NCI-H1105 treated with DMSO at 0.1 percent for 48 hours (cell line): ENCODE measurements at regions not wholly inside any gene's neighbourhood (a gene's known extent, or its start where the extent isn't known, plus 50 kb on each side); places are given as distances from the start of the nearest gene placed in this dataset.

Source experiments
- DNase-seq: peaks from one replicate; lab custom pipeline; 2025; lab: John Stamatoyannopoulos, UW

- no peak for DNase-seq
Observed at GRCh38 chr1:185645686-185646085, 88.5 kb upstream of the HMCN1 start.

GRCh38 chr1:185645162-185645640, 89.0 kb upstream of the HMCN1 start:
- no peak for DNase-seq

- no peak for DNase-seq
Observed at GRCh38 chr1:185644531-185644930, 89.7 kb upstream of the HMCN1 start.

GRCh38 chr1:185636848-185637247, 97.3 kb upstream of the HMCN1 start:
- no peak for DNase-seq

GRCh38 chr1:185634704-185635103, 99.5 kb upstream of the HMCN1 start:
- no peak for DNase-seq

- no peak for DNase-seq
Observed at GRCh38 chr1:185632659-185633423, 101.3 kb upstream of the HMCN1 start.

GRCh38 chr1:185631843-185632242, 102.3 kb upstream of the HMCN1 start:
- no peak for DNase-seq

- DNase-seq, result no peak
Observed at GRCh38 chr1:185627761-185628501, 106.3 kb upstream of the HMCN1 start.

GRCh38 chr1:185627171-185627570, 107.0 kb upstream of the HMCN1 start:
- DNase-seq, result peak; percentile 23

GRCh38 chr1:185626344-185626743, 107.8 kb upstream of the HMCN1 start:
- DNase-seq, result no peak

GRCh38 chr1:185610954-185611353, 123.2 kb upstream of the HMCN1 start:
- DNase-seq, result no peak

- no peak for DNase-seq
Observed at GRCh38 chr1:185608177-185608576, 126.0 kb upstream of the HMCN1 start.

GRCh38 chr1:185603158-185603557, 131.0 kb upstream of the HMCN1 start:
- DNase-seq, result no peak

GRCh38 chr1:185601189-185601588, 133.0 kb upstream of the HMCN1 start:
- DNase-seq, result no peak

- DNase-seq, result no peak
Observed at GRCh38 chr1:185600641-185601040, 133.6 kb upstream of the HMCN1 start.

- DNase-seq, result no peak
Observed at GRCh38 chr1:185598332-185598731, 135.9 kb upstream of the HMCN1 start.

- DNase-seq, result peak; percentile 19
Observed at GRCh38 chr1:185595835-185596667, 138.1 kb upstream of the HMCN1 start.

- DNase-seq, result no peak
Observed at GRCh38 chr1:185594786-185595410, 139.3 kb upstream of the HMCN1 start.

GRCh38 chr1:185593271-185593670, 140.9 kb upstream of the HMCN1 start:
- DNase-seq, result no peak

- DNase-seq, result no peak
Observed at GRCh38 chr1:185585770-185586169, 148.4 kb upstream of the HMCN1 start.

- DNase-seq, result no peak
Observed at GRCh38 chr1:185581961-185582725, 152.0 kb upstream of the HMCN1 start.
